Fibroblast of lung (primary cell): ENCODE measurements at regions not wholly inside any gene's neighbourhood (a gene's known extent, or its start where the extent isn't known, plus 50 kb on each side); places are given as distances from the start of the nearest gene placed in this dataset.
"Not testable (repeated sequence)": the region's sequence is repeated elsewhere in the genome, so short reads cannot be mapped to it uniquely, and the experiment has no call there.

Experiments used
- DNase-seq, 2 donors: peaks; one replicate each; pipeline versions ENCODE4 v3.0.0 to v3.0.0-alpha.2; 2010; ENCODE audit warnings: low read depth in 2 of 2
- H2AFZ ChIP-seq: 2 replicates; pipeline ENCODE4 v1.5.1; 2012; ENCODE audit warnings: low read length, control low read depth, inconsistent platforms
- H3K27ac ChIP-seq: 2 replicates; pipeline ENCODE4 v1.5.1; 2011; ENCODE audit warnings: low read length, control low read depth; ENCODE audit not compliant: insufficient read depth
- H3K27me3 ChIP-seq: 2 replicates; pipeline ENCODE4 v1.5.1; 2011; ENCODE audit warnings: mild to moderate bottlenecking, low read length; ENCODE audit not compliant: control insufficient read depth, insufficient read depth
- H3K36me3 ChIP-seq: 2 replicates; pipeline ENCODE4 v1.5.1; 2011; ENCODE audit warnings: low read length; ENCODE audit not compliant: control insufficient read depth, insufficient read depth
- H3K4me1 ChIP-seq: 2 replicates; pipeline ENCODE4 v1.5.1; 2011; ENCODE audit warnings: low read length; ENCODE audit not compliant: control insufficient read depth, insufficient read depth; ENCODE audit errors: extremely low read depth
- H3K4me2 ChIP-seq: 2 replicates; pipeline ENCODE4 v1.5.1; 2011; ENCODE audit warnings: low read length, control low read depth; ENCODE audit not compliant: insufficient read depth; ENCODE audit errors: extremely low read depth
- H3K4me3 ChIP-seq, 4 experiments: fragments of 200-600 bp in 1 of 4; sonication (generic) in 1 of 4; replicated peaks in 1 of 4; 2 replicates each; pipeline ENCODE4 v1.5.1; 2011 to 2016; ENCODE audit warnings: low read length in 4 of 4, low read depth in 3 of 4, mild to moderate bottlenecking in 3 of 4, control low read depth in 2 of 4, inconsistent platforms in 1 of 4, mixed read lengths in 1 of 4; ENCODE audit not compliant: insufficient read depth in 1 of 4; ENCODE audit errors: control extremely low read depth in 1 of 4
- H3K79me2 ChIP-seq: 2 replicates; pipeline ENCODE4 v1.5.1; 2012; ENCODE audit warnings: mild to moderate bottlenecking, low read length, inconsistent platforms; ENCODE audit not compliant: control insufficient read depth, insufficient read depth
- H3K9ac ChIP-seq: 2 replicates; pipeline ENCODE4 v1.5.1; 2011; ENCODE audit warnings: mild to moderate bottlenecking, low read length, control low read depth; ENCODE audit not compliant: insufficient read depth
- H3K9me3 ChIP-seq: 2 replicates; pipeline ENCODE4 v1.5.1; 2012; ENCODE audit warnings: low read depth, low read length; ENCODE audit not compliant: control insufficient read depth, insufficient read depth
- H4K20me1 ChIP-seq: 2 replicates; pipeline ENCODE4 v1.5.1; 2011; ENCODE audit warnings: low read length; ENCODE audit not compliant: control insufficient read depth, insufficient read depth; ENCODE audit errors: extremely low read depth
- EZH2 ChIP-seq: IDR thresholded peaks from 2 replicates; pipeline ENCODE4 v1.5.1; 2012; ENCODE audit warnings: low read length, control low read depth, mild to moderate bottlenecking; ENCODE audit errors: missing control alignments
- TF ChIP-seq, protein P1 (sequence below), 2 donors: IDR thresholded peaks in 1 of 2; conservative IDR thresholded peaks in 1 of 2; 1 replicate in 1 of 2; 2 replicates in 1 of 2; pipeline ENCODE4 v1.5.1; 2011 to 2012; ENCODE audit warnings: low read length in 2 of 2, control low read depth in 1 of 2, inconsistent platforms in 1 of 2, low read depth in 1 of 2, mild to moderate bottlenecking in 1 of 2

DNA sequence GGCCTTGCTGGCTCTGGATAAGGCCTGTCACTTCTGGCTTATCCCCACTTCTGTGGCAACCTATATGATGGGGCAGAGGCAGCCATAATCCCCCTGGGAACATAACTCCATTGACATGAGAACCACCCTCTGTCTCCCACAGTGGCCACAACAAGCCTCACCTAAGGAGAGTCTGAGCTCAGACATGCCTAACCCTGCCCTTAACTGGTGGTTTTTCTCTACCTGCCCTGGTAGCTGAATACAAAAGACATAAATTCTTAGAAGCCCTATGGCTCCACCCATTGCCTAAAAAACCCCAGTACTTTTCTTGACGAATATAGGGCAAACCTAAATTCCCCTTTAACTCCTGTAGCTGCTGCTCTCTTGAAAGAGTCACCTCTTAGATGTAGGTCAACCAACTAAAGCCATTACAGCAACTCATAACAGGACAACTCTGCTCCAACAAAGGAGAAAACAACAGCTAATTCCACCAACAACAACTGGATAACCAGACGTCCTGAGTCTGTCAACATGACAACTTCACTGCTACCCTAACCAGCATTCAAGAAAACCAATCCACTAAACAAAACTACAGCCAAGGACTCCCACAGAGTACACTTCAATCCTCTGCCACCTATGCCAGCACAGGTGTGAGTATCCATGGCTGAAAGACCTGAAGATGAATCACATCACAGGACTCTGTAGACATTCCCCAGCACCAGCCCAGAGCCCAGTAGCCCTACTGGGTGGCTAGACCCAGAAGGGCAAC lies 427.7 kb downstream of the PRELID2 start:
- no peaks in the 10 kb centered on the region for H3K36me3 ChIP-seq
- H3K27me3 ChIP-seq = no peaks in the 10 kb centered on the region
- H3K79me2 ChIP-seq = no peaks in the 10 kb centered on the region
- DNase-seq = no peak
- no peaks in the 10 kb centered on the region for H4K20me1 ChIP-seq
- no peak overlapping the region for H2AFZ ChIP-seq
- no peaks in the 10 kb centered on the region for H3K4me1 ChIP-seq
- H3K9me3 ChIP-seq = no peaks in the 10 kb centered on the region
- no peak overlapping the region for H3K4me3 ChIP-seq
- TF ChIP-seq EZH2 = no peak
- H3K9ac ChIP-seq = no peak overlapping the region
- H3K27ac ChIP-seq = no peak overlapping the region
- no peak overlapping the region for H3K4me2 ChIP-seq

DNA sequence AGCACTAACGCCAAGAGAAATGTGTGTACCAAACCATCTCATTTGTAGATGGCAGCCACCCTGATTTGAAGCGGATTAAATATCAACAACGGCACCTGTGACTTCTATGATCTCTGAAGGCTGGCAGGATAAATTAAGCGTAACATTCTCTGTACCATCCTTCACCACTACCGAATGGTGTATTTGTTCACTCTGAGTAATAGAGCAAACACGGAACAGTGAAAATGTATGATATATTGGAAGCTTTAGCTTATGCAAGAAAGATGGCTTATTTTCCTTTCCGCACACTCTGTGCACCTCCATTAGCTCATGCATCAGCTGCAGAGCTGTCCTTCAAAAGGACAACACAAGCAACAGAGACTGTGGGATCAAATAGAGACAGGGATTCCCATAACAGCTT lies 431.1 kb downstream of the PRELID2 start:
- no peaks in the 10 kb centered on the region for H3K4me1 ChIP-seq
- H3K4me2 ChIP-seq = no peak overlapping the region
- H3K9ac ChIP-seq = no peak overlapping the region
- TF ChIP-seq EZH2 = no peak
- TF ChIP-seq, protein P1, sequence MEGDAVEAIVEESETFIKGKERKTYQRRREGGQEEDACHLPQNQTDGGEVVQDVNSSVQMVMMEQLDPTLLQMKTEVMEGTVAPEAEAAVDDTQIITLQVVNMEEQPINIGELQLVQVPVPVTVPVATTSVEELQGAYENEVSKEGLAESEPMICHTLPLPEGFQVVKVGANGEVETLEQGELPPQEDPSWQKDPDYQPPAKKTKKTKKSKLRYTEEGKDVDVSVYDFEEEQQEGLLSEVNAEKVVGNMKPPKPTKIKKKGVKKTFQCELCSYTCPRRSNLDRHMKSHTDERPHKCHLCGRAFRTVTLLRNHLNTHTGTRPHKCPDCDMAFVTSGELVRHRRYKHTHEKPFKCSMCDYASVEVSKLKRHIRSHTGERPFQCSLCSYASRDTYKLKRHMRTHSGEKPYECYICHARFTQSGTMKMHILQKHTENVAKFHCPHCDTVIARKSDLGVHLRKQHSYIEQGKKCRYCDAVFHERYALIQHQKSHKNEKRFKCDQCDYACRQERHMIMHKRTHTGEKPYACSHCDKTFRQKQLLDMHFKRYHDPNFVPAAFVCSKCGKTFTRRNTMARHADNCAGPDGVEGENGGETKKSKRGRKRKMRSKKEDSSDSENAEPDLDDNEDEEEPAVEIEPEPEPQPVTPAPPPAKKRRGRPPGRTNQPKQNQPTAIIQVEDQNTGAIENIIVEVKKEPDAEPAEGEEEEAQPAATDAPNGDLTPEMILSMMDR (conservative IDR thresholded peaks at IDR 0.05 in 1 of 2, IDR thresholded peaks at IDR 0.05 in 1 of 2; ENCODE audit: low read depth in 1 of 2, low read length in 2 of 2) = no peak
- no peak overlapping the region for H3K4me3 ChIP-seq
- H3K36me3 ChIP-seq = no peaks in the 10 kb centered on the region
- H3K27me3 ChIP-seq = no peaks in the 10 kb centered on the region
- H4K20me1 ChIP-seq = no peaks in the 10 kb centered on the region
- H3K27ac ChIP-seq = no peak overlapping the region
- H3K9me3 ChIP-seq = no peaks in the 10 kb centered on the region
- DNase-seq = no peak
- H3K79me2 ChIP-seq = no peaks in the 10 kb centered on the region
- no peak overlapping the region for H2AFZ ChIP-seq

DNA sequence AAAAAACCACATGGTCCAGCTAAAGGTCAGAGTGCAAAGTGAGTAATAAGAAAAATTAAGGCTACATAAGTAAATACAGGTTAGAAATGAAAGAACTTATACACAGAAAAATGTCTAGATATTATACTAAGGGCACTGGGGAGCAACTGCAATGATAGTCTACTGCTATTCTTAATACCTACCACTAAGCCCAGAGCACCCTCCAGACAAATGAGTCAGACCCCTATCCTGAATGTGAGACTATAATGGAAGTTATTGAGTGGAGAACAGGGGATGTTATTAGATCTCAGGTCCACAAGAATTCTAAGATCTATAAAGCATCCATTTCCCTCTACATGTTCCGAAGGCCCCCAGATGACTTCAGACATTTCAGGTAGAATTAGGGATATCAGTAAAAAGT lies 438.3 kb downstream of the PRELID2 start:
- H3K9ac ChIP-seq = no peak overlapping the region
- peak in 1 of 2 donors; percentile 3 for DNase-seq
- H3K79me2 ChIP-seq = no peaks in the 10 kb centered on the region
- H3K4me1 ChIP-seq = no peaks in the 10 kb centered on the region
- H3K27ac ChIP-seq = no peak overlapping the region
- no peaks in the 10 kb centered on the region for H3K36me3 ChIP-seq
- no peak overlapping the region for H3K4me2 ChIP-seq
- no peaks in the 10 kb centered on the region for H3K9me3 ChIP-seq
- no peaks in the 10 kb centered on the region for H3K27me3 ChIP-seq
- H2AFZ ChIP-seq = no peak overlapping the region
- no peak for TF ChIP-seq EZH2
- TF ChIP-seq, protein P1 (conservative IDR thresholded peaks at IDR 0.05 in 1 of 2, IDR thresholded peaks at IDR 0.05 in 1 of 2; ENCODE audit: low read depth in 1 of 2, low read length in 2 of 2) = no peak
- H3K4me3 ChIP-seq = no peak overlapping the region
- H4K20me1 ChIP-seq = no peaks in the 10 kb centered on the region

DNA sequence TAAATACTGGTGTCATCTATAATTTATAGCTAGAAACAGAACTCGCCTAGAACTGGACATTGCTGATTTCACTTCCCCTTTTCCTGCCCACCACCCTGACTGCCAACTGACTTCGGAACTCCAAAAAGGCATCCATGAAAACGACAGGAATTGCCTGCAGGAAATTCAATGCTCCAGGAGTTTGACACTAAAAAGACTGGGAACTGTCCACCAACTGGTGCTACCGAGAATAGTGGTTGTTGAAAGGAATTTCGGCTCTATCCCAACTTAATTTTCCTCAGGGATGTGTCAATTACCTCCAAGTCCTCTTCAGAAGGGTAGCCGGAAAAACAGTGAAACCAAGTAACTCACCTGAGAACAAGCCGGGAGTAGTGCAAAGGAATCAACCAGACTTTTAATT lies 440.0 kb downstream of the PRELID2 start:
- not testable (repeated sequence) for H3K4me3 ChIP-seq, H2AFZ ChIP-seq, H3K27me3 ChIP-seq, H3K36me3 ChIP-seq, H4K20me1 ChIP-seq, H3K4me2 ChIP-seq, DNase-seq, H3K27ac ChIP-seq, H3K79me2 ChIP-seq, H3K9me3 ChIP-seq, H3K4me1 ChIP-seq, H3K9ac ChIP-seq
